ENCODE measurements at regions not wholly inside any gene's neighbourhood (a gene's known extent, or its start where the extent isn't known, plus 50 kb on each side); places are given as distances from the start of the nearest gene placed in this dataset.
A peak's percentile ranks its signal among the peaks of the same experiment; 100 is the strongest.

GRCh38 chr18:75652528-75652927, 225.0 kb upstream of the SMIM21 start:
- DNase-seq: no peak

GRCh38 chr18:75644871-75645270, 217.4 kb upstream of the SMIM21 start:
- DNase-seq: no peak

- DNase-seq: no peak
Observed at GRCh38 chr18:75643083-75643482, 215.6 kb upstream of the SMIM21 start.

- no peak for DNase-seq
Observed at GRCh38 chr18:75639472-75639831, 211.9 kb upstream of the SMIM21 start.

DNA sequence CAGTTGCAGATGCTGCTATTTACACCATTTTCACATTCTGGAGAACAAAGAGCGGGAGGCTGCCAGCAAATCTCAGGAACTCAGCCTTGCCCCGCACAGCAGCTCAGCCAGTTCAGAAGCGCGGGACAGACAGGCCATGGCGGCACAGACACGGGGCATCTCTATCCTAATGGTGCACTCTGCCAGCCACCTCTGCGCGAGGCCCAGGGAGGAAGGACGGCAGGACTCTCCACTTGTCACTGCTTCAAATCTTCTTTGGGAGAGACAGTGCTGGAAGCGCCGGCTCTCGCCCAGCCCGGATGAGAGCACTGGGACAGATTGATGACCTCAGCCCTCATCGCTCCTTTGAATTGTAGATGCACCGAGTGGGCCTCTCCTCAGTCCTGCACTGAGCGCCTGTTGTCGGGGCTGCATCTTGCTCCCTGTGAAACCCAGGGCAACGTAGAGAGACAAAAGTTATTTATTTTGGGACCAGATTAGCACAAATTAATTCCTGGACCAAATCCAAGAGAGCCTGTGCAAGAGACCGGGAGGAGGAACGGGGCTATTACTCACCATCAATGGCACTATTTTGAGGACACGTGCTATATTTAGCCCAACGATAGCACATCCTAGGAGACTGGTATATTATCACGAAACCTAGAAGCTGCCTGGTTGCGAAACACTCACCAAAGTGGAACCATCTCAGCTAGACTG, 211.4 kb upstream of the SMIM21 start:
- DNase-seq: no peak

DNA sequence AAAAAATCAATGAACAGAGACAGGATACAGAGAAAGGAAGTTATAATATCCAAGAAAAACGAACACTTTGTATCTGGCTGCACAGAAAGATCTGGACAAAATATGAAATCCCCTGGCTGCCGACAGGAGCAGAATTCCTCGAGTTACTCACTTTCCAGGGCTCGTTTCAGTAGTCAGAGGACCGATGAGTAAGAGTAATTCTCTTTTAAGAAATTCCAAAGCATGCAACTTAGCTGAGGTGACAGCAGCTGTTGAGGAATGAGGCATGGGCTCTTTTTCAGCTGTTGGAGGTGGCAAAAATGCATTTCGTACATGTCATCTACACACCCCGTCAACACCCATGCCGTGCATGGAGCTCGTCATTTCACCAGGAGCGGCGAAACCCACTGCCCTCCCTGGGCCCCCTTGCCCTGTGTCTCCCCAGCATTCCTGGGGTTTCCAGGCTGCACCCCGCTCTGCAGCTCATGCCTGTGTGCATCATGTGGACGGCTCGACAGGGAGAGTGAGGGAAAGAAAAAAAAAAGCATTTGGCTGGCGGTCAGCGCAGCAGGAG, 210.8 kb upstream of the SMIM21 start:
- no peak for DNase-seq

DNA sequence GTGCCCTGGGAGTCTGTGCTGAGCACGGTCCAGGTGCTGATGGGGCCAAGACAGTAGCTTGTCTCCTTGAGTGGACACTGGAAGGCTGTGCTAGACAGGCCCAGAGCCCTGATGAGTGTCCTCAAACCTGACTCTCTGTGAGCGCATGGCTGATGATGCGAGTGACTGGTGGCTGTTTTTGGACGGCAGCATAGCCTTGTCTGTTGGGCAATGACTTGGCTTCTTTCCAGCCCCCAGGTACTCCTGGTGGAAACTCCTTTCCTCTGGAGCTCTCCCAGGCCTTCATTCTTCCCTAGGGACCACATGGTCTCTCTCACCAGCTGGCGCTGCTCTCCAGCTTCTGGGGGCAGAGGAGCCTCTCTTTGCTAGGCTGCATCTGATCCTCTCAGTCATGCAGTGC, 207.6 kb upstream of the SMIM21 start:
- peak; percentile 35 for DNase-seq

GRCh38 chr18:75625966-75626365, 198.5 kb upstream of the SMIM21 start:
- no peak for DNase-seq

DNA sequence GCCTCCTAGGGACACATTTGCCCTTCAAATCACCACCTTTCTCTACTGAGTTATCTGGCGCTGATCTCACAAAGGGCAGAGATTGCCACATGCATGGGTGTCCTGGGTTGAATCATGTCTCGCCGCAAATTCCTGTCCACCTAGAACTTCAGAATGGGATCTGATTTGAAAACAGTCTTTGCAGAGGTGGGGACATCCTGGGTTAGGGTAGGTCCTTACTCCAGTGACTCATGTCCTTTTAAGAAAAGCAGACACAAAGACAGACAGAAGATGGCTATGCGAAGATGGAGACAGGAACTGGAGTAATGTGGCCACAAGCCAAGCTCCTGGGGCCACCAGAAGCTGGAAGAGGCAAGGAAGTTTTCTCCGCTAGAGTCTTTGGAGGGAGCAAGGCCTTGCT, 197.4 kb upstream of the SMIM21 start:
- no peak for DNase-seq

GRCh38 chr18:75621818-75622217, 194.3 kb upstream of the SMIM21 start:
- DNase-seq: no peak

GRCh38 chr18:75618146-75618545, 190.6 kb upstream of the SMIM21 start:
- DNase-seq: no peak

- DNase-seq: no peak
Observed at GRCh38 chr18:75612456-75612855, 185.0 kb upstream of the SMIM21 start.

DNA sequence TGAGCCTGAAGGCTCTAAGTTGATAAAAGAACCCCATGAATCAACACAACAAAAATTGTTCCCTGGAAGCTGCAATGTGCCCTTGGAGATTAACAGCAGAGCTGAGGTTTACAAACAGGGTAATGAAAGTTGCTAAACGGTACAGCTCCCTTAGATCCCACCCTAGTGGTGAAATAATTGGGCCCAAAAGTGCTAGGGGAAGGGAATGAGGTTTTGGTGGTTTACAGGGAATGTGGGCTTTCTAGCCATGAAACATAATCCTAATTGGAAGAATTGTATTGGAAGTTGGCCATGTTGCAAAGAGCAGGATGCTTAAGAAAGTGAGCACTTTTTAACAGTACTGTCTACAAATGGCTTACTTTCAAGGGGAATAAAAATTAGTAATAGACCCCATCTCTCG, 180.2 kb upstream of the SMIM21 start:
- DNase-seq: no peak

- DNase-seq: no peak
Observed at GRCh38 chr18:75592527-75592926, 165.0 kb upstream of the SMIM21 start.

- DNase-seq: no peak
Observed at GRCh38 chr18:75588412-75588811, 160.9 kb upstream of the SMIM21 start.

GRCh38 chr18:75587131-75587530, 159.6 kb upstream of the SMIM21 start:
- no peak for DNase-seq

- DNase-seq: no peak
Observed at GRCh38 chr18:75586130-75586889, 158.8 kb upstream of the SMIM21 start.

DNA sequence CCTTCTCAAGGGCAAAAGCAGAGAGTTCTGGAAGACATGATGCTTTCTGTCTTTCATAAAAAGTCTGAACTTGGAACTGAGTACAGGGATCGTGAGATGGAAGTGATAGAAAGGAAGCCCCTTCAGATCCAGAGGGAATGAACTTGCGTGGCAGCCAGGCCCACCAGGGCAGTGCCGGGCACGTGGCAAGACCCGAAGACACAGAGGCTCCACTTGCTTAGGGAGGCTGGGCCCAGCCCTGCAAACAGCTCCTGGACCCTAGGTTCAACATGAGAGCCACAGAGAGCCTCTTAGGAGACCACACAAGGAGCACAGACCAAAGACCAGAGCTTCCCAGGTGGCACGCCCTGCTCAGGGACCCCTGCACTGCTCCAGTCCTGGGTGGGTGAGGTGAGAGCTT, 155.4 kb upstream of the SMIM21 start:
- no peak for DNase-seq

DNA sequence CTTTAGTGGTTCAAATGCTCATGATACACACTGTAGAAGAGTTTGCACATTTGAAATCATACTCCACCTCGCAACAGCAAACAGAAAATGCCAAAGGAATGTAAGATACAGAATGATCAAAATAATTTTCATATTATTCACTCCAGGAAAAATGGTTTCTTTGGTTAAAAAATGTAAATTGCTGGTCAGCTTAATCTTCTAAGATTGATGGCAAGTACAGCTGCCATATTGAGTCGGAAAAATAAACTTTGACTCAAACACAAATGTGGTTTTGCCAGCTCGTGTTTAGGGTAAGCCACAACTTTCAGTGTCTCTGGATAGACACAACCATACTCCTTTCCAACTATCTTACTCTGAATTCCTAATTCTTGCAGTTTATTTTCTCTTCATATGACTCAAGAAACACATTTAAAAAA, 154.9 kb upstream of the SMIM21 start:
- DNase-seq: no peak

DNA sequence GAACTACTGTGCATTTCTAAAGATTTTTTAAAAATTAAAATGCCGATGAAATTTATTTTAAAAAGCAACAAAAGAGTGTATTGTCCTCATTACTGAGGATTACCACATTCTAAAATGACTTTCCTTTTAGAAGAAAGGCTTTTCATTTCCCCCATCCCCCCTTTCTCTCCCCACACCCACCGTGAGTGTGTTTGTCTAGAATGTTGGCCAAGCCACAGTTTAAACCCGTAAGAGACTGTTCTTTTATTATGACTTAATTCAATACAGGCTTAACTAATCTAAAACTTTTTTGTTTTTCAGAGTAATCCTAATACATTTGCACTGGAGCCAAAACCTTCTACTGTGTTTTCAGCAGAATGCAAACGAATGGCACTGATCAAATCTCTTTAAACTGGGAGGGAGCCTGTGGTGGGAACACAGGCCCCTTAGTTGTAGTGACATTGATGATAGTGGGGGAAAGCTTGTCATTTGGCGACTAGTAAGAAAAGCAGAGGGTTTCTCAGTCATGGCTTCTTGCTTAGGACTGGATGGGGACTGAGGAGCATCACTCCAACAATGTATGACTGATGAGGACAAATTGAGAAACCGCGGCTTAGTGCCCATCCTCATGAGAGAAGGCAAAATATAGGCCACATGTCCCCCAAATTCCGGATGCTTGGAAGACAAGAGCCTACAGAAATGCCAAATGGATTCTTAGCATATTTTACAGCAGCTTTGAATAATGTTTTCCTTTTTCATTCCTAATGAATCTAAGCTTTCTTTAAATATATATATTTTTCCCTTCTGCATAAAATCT, 154.0 kb upstream of the SMIM21 start:
- DNase-seq: no peak

DNA sequence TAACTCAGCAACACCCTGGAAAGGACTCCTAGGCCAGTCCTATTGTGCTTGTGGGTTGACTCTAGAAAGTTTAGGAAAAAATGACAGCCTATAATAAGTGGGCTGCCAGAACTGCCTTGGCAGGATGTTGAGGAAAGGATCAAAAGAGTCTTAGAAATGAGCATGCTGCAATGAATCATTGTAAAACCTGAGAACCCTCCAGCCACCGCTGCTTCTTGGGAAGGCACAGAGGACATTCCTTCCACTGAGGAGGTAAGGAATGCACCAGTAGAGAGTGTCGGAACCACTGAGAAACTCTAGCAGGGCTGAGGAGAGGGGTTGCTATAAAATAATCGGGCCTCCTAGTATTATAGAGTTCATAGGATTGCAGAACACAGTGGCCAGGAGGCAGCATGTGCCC, 146.7 kb upstream of the SMIM21 start:
- no peak for DNase-seq

DNA sequence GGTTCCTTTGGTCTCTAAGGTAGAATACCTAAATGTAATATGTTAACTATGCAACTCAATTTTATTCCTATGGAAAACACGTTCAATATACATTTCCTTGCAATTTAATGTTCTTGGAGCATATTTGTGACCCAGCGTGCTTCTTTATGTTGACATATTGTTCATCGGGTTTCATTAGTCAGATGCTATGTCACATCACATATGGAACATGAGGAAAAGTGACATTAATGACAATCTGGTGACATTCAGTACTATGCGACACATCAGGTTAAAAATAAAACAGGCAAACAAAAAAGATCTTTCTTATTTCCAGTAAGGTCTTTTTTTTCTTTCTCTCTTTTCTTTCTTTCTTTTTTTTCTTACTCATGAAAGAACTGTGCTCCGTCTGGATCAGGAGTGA, 135.6 kb upstream of the SMIM21 start:
- DNase-seq: no peak

DNA sequence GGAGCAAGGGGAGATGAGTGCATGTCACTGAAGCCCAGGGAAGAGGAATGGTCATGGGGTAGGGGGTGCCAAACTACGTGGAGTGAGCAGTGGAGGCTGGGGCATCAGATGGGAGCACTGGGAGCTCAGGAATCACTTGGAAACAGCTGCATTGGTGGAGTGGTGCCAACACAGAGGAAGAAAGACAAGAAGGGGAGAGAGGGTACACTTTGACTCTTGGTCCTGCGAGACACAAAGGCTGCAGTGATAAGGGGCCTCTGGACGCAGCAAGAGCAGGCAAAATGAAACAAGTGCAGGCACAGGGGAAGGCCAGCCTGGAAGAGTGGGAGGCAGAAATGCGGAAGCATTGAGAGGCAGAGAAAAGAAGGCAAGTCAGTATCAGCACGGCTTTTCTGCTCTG, 134.7 kb upstream of the SMIM21 start:
- DNase-seq: no peak

- DNase-seq: no peak
Observed at GRCh38 chr18:75558790-75559189, 131.3 kb upstream of the SMIM21 start.
